ENCODE measurements at regions not wholly inside any gene's neighbourhood (a gene's known extent, or its start where the extent isn't known, plus 50 kb on each side); places are given as distances from the start of the nearest gene placed in this dataset.
"Not testable (repeated sequence)": the region's sequence is repeated elsewhere in the genome, so short reads cannot be mapped to it uniquely, and the experiment has no call there.

DNA sequence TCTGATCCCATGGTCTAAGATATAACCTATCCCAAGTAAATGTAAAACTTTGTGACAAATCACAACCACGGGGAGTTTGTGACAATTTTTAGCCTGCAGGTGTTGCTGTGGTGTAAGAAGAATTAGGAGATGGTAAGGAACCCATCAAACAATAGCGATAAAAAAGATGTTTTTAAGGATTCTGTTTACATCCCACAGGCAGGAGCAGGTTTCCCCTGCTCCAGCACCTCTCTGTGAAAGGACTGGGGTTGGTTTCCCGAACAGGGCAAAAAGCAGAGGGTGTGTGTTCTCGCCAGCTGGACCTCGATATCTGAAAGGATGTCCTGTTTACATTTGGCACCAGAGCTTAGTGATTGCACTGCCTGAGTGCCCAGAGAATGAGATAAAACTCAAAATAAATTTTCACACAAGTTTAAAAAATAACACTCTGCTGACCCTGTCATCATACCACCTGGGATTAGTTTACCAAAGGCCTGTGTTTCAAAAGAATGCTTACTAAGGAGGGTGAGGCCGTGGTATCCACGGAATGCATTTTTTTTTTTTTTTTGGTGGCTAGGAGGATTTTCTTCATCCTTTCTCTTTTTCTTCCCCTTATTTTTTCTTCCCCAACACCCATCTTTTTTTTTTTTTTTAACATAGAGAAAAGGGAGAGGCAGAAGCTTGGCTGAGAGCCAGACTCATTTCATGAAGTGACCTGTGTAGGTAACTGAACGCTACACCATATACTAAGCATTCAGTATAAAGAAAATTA, 151.8 kb upstream of the DPH6 start:
- DNase-seq = peak in 5 of 7 donors; percentile 23 to 60 (median 34)
- Histone ChIP-seq H3K27ac (peak overlapping the region in 1 of 5 donors; percentile 37), H3K36me3 (replicated peaks in 1 of 2) (no peaks in the 10 kb centered on the region), H3K4me3 (no peak overlapping the region), H3K27me3 (no peaks in the 10 kb centered on the region), H3K4me1 (replicated peaks in 1 of 2) (no peaks in the 10 kb centered on the region), H3K9me3 (replicated peaks in 1 of 3) (no peaks in the 10 kb centered on the region)
- intact Hi-C loops (cut with DNase I) = no loop called here
- TF ChIP-seq, protein P1, sequence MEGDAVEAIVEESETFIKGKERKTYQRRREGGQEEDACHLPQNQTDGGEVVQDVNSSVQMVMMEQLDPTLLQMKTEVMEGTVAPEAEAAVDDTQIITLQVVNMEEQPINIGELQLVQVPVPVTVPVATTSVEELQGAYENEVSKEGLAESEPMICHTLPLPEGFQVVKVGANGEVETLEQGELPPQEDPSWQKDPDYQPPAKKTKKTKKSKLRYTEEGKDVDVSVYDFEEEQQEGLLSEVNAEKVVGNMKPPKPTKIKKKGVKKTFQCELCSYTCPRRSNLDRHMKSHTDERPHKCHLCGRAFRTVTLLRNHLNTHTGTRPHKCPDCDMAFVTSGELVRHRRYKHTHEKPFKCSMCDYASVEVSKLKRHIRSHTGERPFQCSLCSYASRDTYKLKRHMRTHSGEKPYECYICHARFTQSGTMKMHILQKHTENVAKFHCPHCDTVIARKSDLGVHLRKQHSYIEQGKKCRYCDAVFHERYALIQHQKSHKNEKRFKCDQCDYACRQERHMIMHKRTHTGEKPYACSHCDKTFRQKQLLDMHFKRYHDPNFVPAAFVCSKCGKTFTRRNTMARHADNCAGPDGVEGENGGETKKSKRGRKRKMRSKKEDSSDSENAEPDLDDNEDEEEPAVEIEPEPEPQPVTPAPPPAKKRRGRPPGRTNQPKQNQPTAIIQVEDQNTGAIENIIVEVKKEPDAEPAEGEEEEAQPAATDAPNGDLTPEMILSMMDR (IDR thresholded peaks at IDR 0.05) = no peak
- TF ChIP-seq POLR2A (IDR thresholded peaks at IDR 0.05) = no peak
- WGBS, 4 donors = 57 to 71% (median 61%) methylated on average over 8 of the region's 8 CpGs

DNA sequence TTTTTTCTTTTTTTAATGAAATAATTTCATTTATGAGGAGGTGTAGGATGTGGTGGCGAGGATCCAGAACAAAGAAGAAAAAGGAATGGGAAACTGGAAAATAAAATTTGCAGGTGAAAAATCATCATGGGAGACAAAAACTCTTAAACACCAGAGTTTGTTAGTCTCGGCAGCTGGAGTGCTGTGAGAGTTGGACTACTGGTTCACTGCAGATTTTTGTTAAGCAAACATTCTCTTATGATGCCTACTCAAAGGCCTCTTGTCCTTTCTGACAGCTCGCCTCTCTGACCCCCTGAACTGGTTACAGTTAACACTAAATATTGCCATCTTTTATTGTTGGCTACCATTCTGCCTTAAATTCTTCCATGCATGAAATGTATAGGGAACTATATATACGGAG, 152.4 kb upstream of the DPH6 start:
- H3K4me3 ChIP-seq = no peak overlapping the region
- 87 to 90% (median 89%) methylated on average over 4 of the region's 4 CpGs for WGBS, 4 donors
- DNase-seq = no peak
- peak overlapping the region in 1 of 5 donors; percentile 35 for H3K27ac ChIP-seq
- no peaks in the 10 kb centered on the region for H3K27me3 ChIP-seq
- TF ChIP-seq, protein P1 (IDR thresholded peaks at IDR 0.05) = no peak
- no peak for TF ChIP-seq POLR2A (IDR thresholded peaks at IDR 0.05)
- H3K4me1 ChIP-seq (replicated peaks in 1 of 2) = no peaks in the 10 kb centered on the region
- no peaks in the 10 kb centered on the region for H3K9me3 ChIP-seq (replicated peaks in 1 of 3)
- intact Hi-C loops (cut with DNase I) = no loop called here
- no peaks in the 10 kb centered on the region for H3K36me3 ChIP-seq (replicated peaks in 1 of 2)

DNA sequence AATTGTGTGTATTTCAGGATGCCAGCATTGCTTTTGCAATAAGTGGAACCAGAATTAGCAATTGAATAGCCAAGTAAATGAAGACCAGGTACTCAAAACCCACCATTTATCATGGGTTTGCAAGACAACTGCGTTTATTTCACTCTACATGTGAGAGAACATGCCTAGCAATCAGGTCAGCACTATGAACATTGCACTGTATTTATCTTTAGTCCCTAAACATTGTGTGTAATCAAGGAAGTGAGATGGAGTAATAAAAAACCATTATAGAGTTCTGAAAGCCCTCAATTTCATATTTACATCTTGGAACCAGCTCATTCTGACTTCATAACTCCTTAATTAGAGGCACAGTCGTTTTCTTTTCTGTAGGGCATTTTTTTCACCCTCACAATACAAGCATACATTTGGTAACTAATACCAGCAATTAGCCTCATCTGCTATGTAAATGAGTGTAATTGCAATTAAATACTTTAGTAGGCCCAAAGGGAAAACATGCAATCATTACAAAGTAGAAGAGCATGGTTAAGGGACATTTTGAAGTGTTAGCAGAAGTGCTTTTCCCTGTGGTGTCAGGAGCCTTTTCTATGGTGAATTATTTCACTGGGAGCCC, 153.1 kb upstream of the DPH6 start:
- Histone ChIP-seq H3K36me3 (replicated peaks in 1 of 2) (no peaks in the 10 kb centered on the region), H3K4me3 (no peak overlapping the region), H3K9me3 (replicated peaks in 1 of 3) (no peaks in the 10 kb centered on the region), H3K27ac (no peak overlapping the region), H3K4me1 (replicated peaks in 1 of 2) (peaks cover 0 to 6% of the 10 kb centered on the region in 2 donors), H3K27me3 (no peaks in the 10 kb centered on the region)
- no peak for TF ChIP-seq POLR2A (IDR thresholded peaks at IDR 0.05)
- TF ChIP-seq, protein P1 (IDR thresholded peaks at IDR 0.05) = no peak
- 80 to 85% (median 81%) methylated on average over 2 of the region's 2 CpGs for WGBS, 4 donors
- intact Hi-C loops (cut with DNase I) = no loop called here
- no peak for DNase-seq

DNA sequence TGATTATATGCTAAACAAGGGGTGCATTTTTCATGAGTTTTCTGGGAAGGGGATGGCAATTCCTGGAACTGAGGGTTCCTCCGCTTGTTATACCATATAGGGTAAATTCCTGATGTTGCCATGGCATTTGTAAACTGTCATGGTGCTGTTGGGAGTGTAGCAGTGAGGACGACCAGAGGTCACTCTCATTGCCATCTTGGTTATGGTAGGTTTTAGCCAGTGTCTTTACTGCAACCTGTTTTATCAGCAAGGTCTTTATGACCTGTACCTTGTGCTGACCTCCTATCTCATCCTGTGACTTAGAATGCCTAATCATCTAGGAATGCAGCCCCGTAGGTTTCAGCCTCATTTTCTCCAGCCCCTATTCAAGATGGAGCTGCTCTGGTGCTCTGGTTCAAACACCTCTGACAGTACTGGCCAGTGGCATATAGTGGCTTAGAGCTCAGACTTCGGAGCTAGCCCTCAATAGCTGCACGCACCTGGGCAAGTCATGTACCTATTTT, 154.2 kb upstream of the DPH6 start:
- H3K9me3 ChIP-seq (replicated peaks in 1 of 3); H3K36me3 ChIP-seq (replicated peaks in 1 of 2); DNase-seq; H3K4me3 ChIP-seq; H3K27ac ChIP-seq; H3K27me3 ChIP-seq; intact Hi-C loops (cut with DNase I); H3K4me1 ChIP-seq (replicated peaks in 1 of 2): not testable (repeated sequence)
- WGBS, 4 donors = 67 to 78% (median 73%) methylated on average over 5 of the region's 5 CpGs

Data from adrenal gland (tissue), 9 donors.